Activated gamma-delta T cell treated with anti-CD3 and anti-CD28 coated beads, Interleukin-2, amount 50 U/mL, for 16 hours (primary cell): ENCODE measurements at regions not wholly inside any gene's neighbourhood (a gene's known extent, or its start where the extent isn't known, plus 50 kb on each side); places are given as distances from the start of the nearest gene placed in this dataset.
"Not testable (repeated sequence)": the region's sequence is repeated elsewhere in the genome, so short reads cannot be mapped to it uniquely, and the experiment has no call there.

Experiments
- DNase-seq: peaks from one replicate; pipeline ENCODE4 v3.0.0-alpha.2; 2020; ENCODE audit warnings: low read depth

GRCh38 chr13:44305286-44305685 is 68.3 kb upstream of the SERP2 start:
- no peak for DNase-seq

GRCh38 chr13:44305917-44306370 is 67.7 kb upstream of the SERP2 start:
- DNase-seq = no peak

DNA sequence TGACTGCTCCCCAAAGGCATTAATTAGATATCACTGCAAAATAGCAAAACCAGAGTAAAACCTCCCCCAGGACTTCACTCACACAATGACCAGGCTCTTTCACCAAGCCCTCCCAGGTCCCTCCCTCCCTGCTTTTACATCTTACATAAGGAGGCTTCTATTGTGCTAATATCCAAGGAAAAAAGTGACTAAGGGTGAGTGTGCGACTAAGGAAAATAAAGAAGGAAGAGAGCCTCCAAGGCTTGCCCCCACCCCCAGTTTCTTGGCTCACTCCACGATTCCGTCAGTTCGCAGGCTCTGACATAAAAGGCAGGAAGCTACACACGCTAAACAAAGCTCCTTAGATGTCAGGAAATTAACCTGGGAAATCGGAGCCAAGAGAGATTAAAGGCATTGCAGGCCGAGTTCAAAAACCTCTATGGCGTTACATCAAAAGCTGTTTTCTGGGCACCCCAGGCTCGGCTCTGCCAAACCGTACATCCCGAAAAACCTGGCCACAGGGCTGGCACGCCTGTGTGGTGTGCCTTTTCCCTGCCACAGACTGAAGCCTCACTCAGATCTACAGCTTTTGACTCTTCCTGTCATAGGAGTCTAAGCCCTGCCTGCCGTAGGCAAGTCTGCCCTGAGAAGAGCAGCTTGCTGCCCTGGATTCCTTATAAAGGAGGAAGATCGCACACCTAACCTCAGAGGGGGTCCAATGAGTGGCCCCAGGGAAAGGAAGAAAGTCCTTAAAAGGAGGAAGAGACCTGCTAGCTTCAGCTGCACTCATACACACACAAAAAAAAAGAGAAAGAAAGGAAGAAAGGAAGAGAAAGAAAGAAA is 67.0 kb upstream of the SERP2 start:
- DNase-seq = no peak

GRCh38 chr13:44307255-44307654 is 66.4 kb upstream of the SERP2 start:
- DNase-seq = no peak

DNA sequence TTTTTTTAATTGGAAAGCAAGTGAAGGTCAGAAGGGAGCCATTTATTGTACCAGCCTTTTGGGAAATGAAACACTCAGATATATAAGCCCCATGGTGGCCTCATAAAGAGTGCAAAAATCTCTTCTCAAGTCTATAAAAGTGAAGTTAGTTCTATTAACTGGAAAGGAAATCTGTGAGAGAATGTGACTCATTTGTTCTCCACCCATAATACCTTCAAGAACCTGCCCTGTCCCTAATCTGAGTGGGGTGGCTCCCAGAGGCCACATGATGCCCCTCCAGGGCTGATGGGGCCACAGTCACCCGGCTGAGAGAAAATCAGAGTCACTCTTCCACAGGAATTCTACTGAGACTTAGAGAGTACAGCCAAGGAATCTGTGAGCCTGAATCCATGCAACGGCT is 65.8 kb upstream of the SERP2 start:
- no peak for DNase-seq

GRCh38 chr13:44308352-44308751 is 65.3 kb upstream of the SERP2 start:
- DNase-seq = no peak

DNA sequence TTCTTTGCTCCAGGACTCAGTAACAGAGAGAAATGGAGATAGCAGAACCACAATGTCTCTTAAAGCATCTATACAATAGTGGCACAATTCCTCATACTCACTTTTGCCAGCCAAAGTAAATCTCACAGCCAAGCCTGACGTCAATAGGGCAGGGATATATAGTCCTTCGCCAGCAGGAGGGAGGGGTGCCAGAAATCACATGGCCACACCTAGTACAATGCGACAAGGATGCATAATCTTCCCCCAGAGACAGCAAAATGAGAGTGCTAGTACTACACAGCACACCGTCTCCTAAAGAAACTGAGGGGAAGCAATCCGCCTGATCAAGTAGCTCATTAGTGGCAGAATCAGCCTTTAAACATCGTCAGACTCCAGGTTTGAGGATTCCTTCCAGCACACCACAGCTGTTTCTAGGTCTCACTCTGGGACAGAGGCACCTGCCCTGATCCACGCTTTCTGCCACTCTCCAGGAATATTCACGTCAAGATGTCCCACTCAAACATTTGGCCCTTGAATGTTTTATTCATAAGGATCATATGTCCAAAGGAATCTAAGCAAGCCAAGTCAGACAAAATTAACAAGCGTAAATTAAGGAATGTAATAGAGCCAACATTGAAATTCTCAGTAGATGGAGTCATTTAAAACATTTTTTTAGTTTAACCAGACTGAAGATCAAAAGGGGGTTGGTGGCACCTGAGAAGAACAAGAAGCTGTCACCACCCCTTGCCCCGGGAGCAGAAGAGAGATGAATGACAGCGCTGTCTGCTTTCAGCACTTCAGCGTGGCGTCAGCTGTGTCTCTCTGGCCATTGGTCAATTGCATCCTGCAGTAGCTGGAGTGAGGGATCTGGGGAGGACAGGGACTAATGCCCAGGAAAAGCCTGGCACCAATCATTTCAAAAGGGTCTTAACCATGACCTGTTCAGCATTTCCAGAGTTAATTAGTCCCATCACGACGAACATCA is 63.5 kb upstream of the SERP2 start:
- no peak for DNase-seq

GRCh38 chr13:44311011-44311780 is 62.4 kb upstream of the SERP2 start:
- no peak for DNase-seq

- no peak for DNase-seq
Measured at GRCh38 chr13:44312131-44312530, 61.5 kb upstream of the SERP2 start.

GRCh38 chr13:44312834-44313551 is 60.6 kb upstream of the SERP2 start:
- DNase-seq = no peak

DNA sequence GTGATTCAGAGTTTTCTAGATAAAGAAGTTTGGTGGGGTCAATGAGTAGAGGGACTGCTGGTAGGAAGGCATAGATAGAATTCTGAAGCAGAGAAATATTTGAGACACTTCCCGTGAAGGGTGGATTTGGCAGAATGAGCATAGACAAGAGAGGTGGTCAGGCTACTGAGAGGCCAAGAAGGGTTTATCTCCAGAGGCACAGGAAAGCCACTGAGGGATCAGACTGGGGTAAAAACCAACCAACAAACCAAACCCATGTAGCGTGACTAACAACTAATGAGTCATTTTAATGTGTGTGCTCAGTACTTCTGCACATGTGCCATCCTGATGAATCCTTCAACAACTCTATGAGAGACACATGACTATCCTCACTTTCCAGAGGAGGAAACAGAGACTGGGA is 60.0 kb upstream of the SERP2 start:
- no peak for DNase-seq

GRCh38 chr13:44314160-44314559 is 59.5 kb upstream of the SERP2 start:
- DNase-seq = not testable (repeated sequence)

- no peak for DNase-seq
Measured at GRCh38 chr13:44317752-44318151, 55.9 kb upstream of the SERP2 start.

DNA sequence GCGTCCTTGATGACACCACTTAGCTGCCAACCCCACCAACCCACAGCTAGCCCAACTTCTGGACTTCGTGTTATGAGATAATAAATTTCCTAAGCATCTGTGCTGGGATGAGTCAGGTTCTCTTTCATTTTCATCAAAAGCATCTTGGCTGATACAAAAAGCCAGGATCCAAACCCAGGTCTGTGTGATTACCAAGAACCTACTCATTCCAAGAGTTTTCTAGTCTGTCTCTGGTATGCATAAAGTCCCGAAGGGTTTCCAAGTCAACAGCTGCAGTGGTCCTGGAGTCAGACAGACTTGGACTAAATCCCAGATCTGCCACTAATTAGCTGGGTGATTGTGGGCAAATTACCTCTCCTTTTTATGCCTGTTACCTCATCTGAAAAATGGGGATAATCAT is 55.5 kb upstream of the SERP2 start:
- DNase-seq = no peak

GRCh38 chr13:44320611-44321010 is 53.0 kb upstream of the SERP2 start:
- no peak for DNase-seq

- DNase-seq = no peak
Measured at GRCh38 chr13:44321961-44322360, 51.7 kb upstream of the SERP2 start.

- DNase-seq = no peak
Measured at GRCh38 chr13:44322928-44323327, 50.7 kb upstream of the SERP2 start.

GRCh38 chr13:44323754-44324153 is 49.9 kb upstream of the SERP2 start:
- DNase-seq = no peak
